Activated CD4-positive, alpha-beta T cell treated with anti-CD3 and anti-CD28 coated beads for 48 hours (primary cell): ENCODE measurements at regions not wholly inside any gene's neighbourhood (a gene's known extent, or its start where the extent isn't known, plus 50 kb on each side); places are given as distances from the start of the nearest gene placed in this dataset.
"Not testable (repeated sequence)": the region's sequence is repeated elsewhere in the genome, so short reads cannot be mapped to it uniquely, and the experiment has no call there.

ENCODE experiments used
- DNase-seq: peaks from one replicate; pipeline ENCODE4 v3.0.0-alpha.2; 2020

DNA sequence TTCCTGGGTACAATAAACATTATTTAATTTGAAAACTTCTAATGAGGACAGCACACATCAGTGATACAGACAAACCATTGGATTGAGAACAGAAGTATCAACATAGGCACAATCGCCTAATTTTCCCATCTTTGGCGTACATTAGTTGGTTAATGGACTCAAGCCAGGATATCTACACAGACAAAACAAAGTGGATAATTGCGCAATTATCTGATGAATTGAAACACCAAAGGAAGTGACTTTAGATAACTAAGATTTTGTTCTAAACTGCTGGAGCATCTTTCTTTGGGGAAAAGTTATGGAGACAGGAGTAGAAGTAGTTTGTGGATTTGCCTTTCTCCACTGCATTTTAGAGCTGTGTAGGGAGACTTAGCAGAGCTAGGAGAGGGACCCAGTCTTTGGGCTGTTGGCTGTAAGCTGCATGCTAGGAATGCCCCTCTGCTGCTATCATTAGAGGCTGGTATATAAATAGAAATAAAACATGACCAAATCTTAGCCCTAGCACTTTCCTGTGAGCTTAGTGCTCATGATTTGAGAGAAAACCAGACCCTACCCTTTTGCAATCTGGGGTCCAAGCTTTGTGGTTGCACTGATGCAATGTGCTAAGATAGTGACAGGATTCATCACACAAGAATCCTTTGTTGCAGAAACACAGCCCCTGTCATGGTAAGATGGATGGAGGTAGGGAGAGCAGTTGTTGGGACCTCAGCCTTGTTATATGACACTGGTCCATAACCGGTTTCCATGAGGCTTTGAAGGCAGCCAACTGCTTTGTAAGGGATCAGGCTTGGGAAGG lies 264.5 kb upstream of the PIK3C3 start:
- no peak for DNase-seq

DNA sequence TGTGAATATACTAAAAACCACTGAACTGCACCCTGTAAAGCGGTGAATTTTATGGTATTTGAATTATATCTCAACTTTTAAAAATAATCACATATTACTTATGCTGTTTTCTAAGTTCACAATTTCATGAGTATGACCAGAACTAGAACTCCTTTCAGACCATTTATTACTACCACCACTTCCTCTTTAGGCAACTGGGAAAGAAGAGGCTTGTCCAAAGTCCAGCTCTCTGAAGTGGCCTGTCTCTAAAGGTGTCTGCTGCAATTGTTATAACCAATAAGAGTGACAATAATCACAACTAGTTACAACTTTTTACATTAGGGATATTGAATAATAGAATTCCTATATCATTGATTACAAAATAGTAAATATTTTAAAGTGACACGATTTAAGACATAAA lies 267.9 kb upstream of the PIK3C3 start:
- no peak for DNase-seq

DNA sequence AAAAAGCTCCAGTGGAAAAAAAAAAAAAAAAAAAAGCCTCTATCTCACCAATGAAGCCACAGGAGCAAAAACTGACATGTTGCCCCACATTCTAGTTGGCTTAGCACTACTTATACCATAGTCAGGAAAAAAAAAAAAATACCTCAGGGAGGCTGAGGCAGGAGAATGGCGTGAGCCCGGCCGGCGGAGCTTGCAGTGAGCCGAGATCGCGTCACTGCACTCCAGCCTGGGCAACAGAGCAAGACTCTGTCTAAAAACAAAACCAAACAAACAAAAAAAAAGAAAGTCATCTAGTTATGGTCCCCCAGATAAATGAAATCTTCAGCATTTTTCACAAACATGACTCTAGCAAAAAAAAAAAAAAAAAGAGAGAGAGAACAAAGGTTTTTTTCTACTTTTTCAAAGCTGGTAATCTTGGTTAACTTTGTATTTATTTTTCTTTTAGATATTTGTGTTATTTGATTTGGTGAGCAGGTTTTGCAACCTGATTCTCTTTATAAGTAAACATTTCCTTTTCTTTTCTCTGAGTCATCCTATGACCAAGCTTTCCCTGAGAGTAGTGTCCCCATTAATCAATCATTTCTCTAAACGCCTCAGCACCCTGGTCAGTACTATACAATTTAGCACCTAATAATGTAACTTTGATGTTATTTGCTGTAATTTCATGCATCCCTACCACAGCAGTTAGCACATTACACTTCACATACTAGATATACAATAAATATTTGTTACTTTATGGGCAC lies 273.7 kb upstream of the PIK3C3 start:
- DNase-seq = no peak

DNA sequence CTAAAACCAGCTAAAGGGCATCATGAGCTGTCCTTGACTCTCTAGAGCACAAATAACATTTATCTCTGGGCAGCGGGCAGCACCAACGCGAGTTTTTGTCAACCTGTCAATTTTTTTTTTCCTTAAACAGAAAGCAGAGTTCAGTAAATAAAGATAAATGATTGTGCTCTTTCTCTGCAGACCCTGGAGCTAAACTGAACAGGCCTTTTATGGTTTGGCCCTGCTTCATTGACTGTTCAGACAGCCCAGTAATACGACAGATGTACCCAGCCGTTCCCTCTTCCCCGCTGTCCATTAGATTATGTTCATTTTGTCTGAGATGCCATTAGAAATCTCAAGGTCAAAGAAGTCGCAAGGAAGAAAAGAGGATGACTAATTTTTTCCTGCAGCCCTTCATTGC lies 280.5 kb upstream of the PIK3C3 start:
- no peak for DNase-seq

DNA sequence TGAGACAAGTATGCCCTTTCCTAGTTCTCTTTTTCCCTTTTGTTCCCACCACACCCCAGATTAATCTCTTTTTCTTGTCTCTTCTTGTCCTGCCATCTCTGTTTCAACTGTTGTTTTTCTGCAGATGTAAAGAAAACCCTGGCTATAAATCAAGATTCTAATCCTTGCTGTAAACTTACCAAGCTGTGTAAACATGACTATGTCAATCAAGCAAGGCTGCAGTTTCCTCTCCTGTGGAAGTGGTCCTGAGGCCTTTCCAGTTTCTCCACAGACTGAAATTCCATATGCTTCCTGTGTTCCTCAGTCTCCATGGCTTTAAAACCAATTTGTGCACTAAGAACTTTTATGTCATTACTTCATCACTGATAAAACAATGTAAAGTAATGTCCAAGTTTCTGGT lies 288.8 kb upstream of the PIK3C3 start:
- DNase-seq = no peak

DNA sequence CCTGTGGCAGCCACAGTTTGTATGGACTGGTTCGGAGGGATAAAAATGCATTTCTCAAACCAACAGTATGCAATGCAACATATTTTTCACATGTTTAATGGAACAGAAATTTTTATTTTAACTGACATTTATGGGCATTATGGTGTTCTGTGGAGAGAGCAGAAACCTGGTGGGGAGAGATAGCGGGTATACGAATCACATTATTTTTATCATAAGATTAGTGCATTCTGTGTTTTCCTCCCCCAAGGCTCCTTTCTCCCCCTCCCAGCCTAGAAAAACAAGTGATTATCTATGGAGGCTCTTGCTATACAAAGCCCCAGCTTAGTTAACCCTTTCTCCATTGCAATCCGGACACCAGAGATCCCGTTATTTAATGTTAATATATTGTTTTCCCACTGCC lies 289.8 kb upstream of the PIK3C3 start:
- no peak for DNase-seq

DNA sequence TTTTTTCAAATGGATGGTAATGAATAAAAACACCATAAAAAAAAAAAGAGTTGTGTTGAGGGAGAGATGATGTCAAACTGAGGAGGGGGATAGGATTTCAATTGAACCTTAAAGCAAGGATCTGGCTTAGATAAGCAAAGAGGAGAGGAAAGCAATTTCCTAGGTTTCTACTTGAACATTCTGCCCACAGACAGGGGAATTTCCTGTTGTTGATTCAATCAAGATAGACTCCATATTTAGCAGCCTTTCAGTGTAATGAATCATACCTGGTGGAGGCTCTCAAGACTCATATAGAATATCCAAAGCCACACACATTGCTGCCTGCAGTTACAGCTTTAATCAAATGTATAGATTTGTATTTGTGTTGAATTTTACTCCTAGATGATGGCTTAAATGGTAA lies 294.4 kb upstream of the PIK3C3 start:
- DNase-seq = no peak

DNA sequence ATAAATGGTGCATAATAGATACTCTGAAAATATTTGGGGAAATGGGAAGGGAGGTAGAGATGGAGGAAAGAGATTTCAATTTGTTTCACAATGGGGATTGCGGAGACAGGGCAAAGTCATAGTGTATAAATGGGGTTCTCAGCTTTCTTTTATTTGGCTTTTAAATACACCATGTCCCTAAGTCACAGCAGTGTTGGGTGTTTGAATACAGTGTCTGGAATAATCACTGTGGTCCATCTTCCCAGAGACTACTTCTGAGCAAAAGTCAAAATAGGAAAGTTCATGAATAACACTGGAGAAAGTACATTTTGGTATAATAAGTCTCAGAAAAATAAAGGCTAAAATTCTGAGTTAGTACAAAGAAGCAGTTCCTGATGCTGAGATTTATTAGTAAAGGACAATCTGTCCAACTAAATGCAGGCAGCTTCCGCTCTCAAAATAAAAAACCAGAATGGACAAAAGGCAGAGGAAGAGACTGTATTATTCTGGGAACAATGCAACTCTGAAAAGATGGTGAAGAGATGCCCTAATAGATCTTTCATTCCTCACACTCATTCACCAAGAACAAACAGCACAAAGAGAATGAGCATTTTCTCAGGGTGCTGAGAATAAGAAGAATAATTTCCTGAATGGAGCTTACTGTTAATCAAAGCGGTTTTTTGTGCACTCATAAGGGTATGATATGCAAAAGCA lies 295.4 kb upstream of the PIK3C3 start:
- DNase-seq = no peak

DNA sequence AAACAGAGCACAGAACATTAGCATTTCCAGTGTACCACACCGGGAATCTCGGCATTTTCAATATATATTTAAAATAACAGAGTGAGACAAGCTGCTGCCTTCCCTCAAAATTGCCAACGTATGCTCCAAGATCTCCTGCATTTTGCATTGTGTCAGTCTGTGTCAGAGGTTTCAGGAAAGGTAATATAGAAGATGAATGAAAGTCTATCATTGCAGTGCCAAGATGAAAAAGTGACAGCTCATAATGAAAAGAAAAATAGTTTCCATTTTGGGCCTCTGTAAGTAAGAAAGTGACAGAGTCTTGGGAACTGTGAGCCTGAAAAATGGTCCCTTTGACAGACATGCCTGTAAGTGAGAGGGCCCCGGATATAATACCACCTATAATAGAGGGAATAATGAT lies 297.8 kb upstream of the PIK3C3 start:
- DNase-seq = no peak

DNA sequence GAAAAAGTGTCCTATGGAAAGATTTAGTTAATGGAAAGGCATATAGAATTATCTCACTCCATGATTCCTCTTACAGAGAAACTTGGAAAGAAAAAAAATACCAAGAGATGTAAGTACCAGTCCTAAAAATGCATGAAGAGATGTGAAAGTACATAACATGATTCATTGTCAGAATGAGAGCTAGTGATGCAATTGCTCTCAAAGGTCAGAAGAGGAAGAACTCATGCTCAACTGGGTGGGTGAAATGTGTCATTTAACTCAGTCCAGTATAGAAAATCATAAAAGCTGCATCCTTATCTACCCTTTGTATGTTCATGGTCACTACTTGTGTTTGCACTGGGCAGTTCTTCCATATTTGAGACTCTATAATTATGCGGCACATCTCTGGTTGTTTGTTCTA lies 300.0 kb upstream of the PIK3C3 start:
- DNase-seq = no peak

DNA sequence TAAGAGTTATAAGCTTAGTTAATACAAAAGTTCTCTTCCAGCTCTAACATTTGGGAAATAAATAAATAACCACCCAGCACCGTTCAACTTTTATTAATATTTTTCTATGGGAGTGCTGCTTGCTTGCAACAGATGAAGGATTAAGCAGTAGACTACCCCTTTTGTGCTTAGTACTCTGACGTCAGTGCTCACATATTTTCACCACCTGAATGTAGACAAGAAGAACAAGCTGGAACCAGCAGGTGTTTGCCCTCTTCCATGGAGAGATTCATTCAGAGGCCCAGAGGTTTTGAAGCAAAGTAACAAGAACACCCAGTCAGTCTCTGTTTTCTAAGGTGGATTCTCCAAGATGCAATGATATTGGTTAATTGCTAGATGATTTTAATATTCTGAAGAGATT lies 307.1 kb upstream of the PIK3C3 start:
- no peak for DNase-seq

DNA sequence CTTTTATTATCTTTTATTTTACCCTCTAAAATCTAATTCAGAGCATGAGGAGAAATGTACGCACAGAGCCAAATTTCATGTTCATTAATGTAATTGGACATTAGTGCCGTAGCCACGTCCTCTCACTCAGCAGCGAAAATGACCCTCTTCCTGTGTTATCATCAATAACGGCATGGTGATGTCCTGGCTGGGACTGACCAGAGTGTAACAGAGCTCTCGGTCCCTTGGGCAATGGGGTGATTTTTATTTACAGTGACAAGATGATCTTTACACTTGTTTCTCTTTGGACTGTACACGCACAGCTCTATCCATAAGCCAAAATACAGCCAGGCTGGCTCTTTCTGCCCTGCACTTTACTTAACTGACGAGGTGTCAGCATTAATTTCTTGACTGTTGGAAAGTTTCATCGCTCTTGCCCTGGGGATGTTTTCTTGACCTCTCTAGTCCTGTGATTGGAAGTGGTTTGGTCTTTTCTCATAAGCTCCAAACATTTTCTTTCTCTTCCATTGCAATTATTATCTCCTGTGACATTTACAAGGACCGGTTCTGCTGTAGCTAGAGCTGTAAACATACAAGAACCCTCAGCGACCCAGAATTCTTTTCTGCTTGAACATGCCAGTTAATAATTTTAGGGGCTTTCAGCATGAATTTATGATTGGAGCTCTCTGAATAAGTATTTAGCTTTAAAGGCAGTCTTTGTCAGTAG lies 308.0 kb upstream of the PIK3C3 start:
- no peak for DNase-seq

DNA sequence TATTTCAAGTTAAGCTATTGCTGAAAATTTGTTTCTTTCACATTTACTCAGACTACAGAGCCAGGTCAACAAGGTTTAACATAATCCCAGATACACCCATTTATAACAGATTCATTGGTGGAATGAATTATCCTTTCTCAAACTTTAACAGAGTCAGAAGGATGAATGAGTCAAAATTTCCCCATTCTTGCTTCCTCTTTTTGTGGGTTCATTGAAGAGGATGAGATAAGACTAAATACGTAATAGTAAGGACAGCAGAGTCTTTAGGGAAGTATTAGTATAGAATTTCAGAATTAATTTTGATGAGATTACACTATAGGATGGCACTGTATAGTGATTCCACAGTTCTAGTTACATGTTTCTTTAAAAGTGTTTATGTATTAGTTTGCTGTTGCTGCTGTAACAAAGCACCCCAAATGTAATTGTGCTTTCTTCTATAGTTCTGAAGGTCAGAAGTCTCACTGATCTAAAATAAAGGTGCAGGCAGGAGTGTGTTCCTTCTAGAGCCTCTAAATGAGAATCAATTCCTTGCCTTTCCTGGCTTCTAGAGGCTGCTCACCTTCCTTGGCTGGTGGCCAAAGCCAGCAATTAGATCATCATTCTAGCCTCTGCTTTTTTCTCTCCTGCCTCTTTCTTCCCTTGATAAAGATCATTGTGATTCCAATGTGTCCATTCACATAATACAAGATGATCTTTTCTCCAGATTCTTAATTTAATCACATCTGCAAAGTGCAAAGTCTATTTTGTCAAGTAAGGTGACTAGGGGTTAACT lies 309.3 kb upstream of the PIK3C3 start:
- DNase-seq = no peak

DNA sequence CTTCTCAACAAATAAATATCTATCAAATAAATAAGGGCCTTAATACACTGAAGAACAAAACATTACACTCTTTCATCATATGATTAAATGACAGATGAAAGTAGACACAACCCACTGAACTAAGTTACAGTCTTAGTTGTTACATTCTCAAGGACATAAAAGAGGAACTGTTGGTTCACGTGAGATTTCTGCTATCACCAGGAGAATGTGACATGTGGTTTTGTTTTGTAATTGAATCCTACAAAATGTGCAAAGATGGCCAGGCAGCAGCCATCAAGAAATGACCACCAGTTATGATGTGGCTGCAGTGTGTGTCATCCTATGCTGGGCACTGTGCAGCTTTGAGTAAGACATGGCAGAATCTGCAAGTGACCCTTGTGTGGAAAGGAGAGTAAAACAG lies 310.6 kb upstream of the PIK3C3 start:
- DNase-seq = no peak

DNA sequence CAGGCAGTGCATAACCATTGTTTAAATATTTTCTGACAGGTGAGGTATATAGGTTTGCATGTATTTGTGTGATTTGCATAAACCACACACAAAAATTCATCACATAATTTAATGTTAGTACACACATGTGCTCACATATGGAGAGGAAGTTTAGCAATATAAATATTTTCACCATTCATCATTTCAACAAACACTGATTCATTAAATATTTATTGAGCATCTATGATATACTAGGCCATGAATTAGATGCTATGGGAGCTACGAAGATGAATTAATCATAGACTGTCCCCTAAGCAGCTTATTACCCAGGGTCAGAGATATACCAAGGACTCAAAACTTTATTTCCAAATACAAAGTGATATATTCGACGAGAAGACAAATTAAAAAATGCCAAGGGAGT lies 311.6 kb upstream of the PIK3C3 start:
- no peak for DNase-seq

DNA sequence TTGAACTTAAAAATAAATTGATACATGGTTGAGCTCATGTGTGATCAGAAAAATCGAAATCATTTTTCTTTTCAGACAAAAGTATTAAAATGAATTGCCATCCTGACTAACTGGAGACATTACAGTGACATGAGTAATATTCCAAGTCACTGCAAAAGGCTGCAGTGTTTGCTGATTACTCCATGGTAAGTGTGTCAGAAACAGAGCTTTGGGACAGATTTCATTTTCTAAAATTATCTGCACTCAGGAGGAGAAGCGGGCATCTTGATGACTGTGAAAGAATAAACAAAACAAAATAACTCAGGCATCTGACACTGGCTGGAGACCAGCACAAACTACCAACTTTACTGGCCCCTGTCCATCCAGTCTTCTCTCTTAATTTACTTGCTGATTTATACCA lies 312.3 kb upstream of the PIK3C3 start:
- DNase-seq = no peak

DNA sequence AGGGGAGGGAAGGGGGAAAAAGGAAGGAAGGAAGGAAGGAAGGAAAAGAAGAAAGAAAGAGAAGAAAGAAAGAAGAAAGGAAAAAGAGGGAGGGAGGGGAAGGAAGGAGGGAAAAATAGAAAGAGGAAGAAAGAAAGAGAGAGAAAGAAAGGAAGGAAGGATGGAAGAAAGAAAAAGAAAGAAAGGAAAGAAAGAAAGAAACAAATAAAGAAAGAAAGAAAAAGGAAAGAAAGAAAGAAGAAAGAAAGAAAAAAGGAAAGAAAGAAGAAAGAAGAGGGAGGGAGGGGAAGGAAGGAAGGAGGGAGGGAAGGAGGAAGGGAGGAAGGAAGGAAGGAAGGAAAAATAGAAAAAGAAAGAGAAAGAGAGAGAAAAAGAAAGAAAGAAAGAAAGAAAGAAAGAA lies 315.8 kb upstream of the PIK3C3 start:
- DNase-seq = no peak

DNA sequence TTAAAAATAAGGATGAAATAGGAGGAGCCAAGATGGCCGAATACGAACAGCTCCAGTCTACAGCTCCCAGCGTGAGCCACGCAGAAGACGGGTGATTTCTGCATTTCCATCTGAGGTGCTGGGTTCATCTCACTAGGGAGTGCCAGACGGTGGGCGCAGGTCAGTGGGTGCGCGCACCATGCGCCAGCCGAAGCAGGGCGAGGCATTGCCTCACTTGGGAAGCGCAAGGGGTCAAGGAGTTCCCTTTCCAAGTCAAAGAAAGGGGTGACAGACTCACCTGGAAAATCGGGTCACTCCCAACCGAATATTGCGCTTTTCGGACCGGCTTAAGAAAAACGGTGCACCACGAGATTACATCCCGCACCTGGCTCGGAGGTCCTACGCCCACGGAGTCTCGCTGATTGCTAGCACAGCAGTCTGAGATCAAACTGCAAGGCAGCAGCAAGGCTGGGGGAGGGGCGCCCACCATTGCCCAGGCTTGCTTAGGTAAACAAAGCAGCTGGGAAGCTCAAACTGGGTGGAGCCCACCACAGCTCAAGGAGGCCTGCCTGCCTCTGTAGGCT lies 323.2 kb upstream of the PIK3C3 start:
- DNase-seq = not testable (repeated sequence)

DNA sequence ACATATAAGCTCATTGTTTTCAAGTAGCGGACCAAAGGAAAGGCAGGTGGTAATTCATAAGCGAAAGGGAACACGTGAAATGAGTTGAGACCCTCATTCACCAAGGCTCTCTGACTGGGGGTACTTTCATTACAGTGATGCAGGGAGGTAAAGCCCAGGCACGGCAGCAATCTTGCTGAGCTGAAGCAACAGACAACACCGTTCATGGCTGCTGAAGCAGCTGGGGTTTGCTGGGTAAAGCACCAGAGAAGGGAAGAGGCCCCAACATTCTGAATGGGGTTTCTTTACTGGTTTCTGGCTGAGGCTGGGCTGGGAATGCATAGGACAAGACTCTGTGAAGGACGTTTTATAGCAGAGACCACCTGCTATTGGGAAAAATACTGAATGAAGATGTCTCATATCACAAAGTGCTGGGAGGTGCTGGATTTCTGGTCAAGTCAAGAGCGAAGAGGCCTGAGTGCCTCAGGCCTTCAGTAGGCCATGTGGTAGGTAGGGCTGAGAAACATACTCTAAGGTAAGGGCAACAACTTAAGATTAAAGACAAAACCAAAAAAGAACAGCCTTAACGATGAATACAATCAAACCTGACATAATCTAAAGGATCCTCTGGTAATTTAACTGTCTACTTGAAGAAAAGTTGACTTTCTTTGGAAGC lies 324.7 kb upstream of the PIK3C3 start:
- DNase-seq = no peak

DNA sequence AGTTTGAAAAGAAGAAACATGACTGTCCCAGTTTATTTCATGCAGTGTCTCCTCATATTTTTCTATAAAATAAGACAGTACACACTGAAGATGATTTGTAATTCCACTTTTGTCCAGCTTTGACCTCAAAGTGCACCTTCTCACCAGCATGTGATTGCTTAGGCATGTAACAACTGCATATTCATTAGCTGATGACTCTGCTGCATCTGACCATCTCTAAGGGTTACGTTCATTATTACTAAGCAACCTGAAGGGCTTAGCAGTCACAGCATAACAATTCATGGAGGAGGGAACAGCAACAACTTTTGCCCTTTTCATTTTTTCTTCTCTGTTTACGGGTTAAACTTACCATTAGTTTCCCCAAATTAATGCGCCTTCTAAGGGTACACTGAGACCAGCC lies 330.6 kb upstream of the PIK3C3 start:
- DNase-seq = no peak

DNA sequence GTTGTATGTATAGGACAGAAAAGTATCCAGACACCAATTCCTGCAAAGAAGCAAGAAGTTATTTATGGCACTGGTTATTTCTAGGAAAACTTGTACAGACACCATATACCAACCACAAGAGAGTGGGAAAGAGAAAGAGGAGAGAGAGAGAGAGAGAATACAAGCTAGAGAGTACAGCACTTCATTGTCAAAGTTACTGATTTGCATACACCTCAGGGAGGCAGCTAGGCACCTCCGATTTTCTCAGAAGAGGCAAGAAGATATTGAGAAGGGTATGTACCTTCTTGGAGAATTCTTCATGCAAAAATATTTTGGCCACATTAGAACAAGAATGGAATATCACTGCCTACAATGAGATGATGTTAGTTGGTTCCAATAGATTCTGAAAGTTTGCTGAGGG lies 333.9 kb upstream of the PIK3C3 start:
- DNase-seq = no peak

DNA sequence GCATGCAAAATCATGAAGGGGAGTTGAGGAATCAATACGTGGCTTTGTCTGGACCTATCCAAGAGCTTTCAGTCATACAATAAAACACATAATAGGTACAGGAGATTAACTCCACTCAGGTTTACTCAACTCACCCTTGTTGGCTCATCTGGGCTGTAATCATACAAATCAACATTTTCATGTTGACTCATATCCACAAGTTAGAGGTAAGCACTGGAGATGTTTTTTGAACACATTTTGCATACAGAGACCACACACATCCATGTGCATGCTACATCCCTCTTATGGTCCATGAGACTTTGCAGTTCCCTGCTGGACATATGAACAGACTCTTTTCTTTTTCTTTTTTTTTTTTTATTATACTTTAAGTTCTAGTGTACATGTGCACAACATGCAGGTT lies 336.9 kb upstream of the PIK3C3 start:
- no peak for DNase-seq
